Endothelial cell of umbilical vein (primary cell): ENCODE measurements at regions not wholly inside any gene's neighbourhood (a gene's known extent, or its start where the extent isn't known, plus 50 kb on each side); places are given as distances from the start of the nearest gene placed in this dataset.

Source experiments
- CTCF ChIP-seq, 2 donors: IDR thresholded peaks; 1 replicate in 1 of 2; 2 replicates in 1 of 2; pipeline ENCODE4 v1.5.1; 2011; ENCODE audit warnings: low read length in 2 of 2, mild to moderate bottlenecking in 2 of 2, moderate library complexity in 2 of 2, control low read depth in 1 of 2, inconsistent platforms in 1 of 2, low read depth in 1 of 2; ENCODE audit not compliant: insufficient read depth in 1 of 2; ENCODE audit errors: extremely low read depth in 1 of 2
- EZH2 ChIP-seq: IDR thresholded peaks from 2 replicates; pipeline ENCODE4 v1.6.1; 2012; ENCODE audit warnings: borderline replicate concordance, low read depth, mild to moderate bottlenecking, moderate library complexity, low read length, inconsistent platforms; ENCODE audit not compliant: severe bottlenecking
- FOS ChIP-seq: IDR thresholded peaks from 2 replicates; pipeline ENCODE4 v1.6.1; 2011; ENCODE audit warnings: mild to moderate bottlenecking, low read length, moderate library complexity, borderline replicate concordance; ENCODE audit not compliant: insufficient read depth
- GATA2 ChIP-seq: IDR thresholded peaks from 2 replicates; pipeline ENCODE4 v1.7.0; 2011; ENCODE audit warnings: low read depth, mild to moderate bottlenecking, moderate library complexity, mixed read lengths, low read length; ENCODE audit not compliant: insufficient read length, insufficient read depth
- MYC ChIP-seq: IDR thresholded peaks from one replicate; pipeline ENCODE4 v1.6.1; 2011; ENCODE audit warnings: mild to moderate bottlenecking, low read depth, low read length
- POLR2A ChIP-seq: IDR thresholded peaks from 2 replicates; pipeline ENCODE4 v1.6.1; 2012; ENCODE audit warnings: low read depth, mild to moderate bottlenecking, control low read depth, low read length
- POLR2AphosphoS5 ChIP-seq: IDR thresholded peaks from 2 replicates; pipeline ENCODE4 v1.6.1; 2012; ENCODE audit warnings: low read depth, mild to moderate bottlenecking, control low read depth, low read length, moderate library complexity; ENCODE audit not compliant: insufficient read depth
- TF ChIP-seq, protein P1 (sequence below): IDR thresholded peaks from 2 replicates; pipeline ENCODE4 v1.6.1; 2011; ENCODE audit not compliant: insufficient read depth, insufficient read length

DNA sequence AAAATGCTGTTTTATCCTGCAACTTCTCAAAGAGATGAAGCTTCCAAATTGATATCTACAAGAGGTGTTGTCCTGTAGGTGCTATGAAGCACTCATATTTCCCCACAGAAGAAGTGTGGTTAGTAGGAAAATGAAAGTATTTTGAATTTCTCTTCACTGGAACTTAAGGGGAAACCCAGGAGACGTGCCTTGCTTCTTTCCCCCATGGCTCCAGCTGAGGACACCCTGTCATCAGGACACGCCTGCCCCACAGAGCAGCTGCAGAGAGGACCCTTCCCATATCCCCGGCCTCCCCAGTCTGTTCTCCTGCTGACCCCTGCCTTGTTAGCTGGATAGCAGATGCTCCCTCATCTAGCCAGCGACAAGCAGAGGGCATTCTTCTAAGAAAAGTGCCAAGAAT lies 371.3 kb downstream of the COG6 start:
- no peak for TF ChIP-seq POLR2AphosphoS5
- no peak for TF ChIP-seq CTCF (IDR thresholded peaks at IDR 0.05; ENCODE audit: extremely low read depth in 1 of 2, insufficient read depth in 1 of 2, low read depth in 1 of 2, low read length in 2 of 2)
- TF ChIP-seq GATA2, result no peak
- TF ChIP-seq, protein P1, sequence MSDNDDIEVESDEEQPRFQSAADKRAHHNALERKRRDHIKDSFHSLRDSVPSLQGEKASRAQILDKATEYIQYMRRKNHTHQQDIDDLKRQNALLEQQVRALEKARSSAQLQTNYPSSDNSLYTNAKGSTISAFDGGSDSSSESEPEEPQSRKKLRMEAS, result no peak
- no peak for TF ChIP-seq POLR2A
- no peak for TF ChIP-seq FOS
- TF ChIP-seq EZH2, result no peak
- TF ChIP-seq MYC, result no peak
